GM18907 (cell line): ENCODE measurements at regions not wholly inside any gene's neighbourhood (a gene's known extent, or its start where the extent isn't known, plus 50 kb on each side); places are given as distances from the start of the nearest gene placed in this dataset.
A peak's percentile ranks its signal among the peaks of the same experiment; 100 is the strongest.
"Not testable (repeated sequence)": the region's sequence is repeated elsewhere in the genome, so short reads cannot be mapped to it uniquely, and the experiment has no call there.

Experiments
- ATAC-seq: cut with Tn5 transposase; IDR thresholded peaks from one replicate; pipeline ENCODE4 v1.9.1; 2021; ENCODE audit warnings: mild to moderate bottlenecking, moderate library complexity; ENCODE audit not compliant: unreplicated experiment

DNA sequence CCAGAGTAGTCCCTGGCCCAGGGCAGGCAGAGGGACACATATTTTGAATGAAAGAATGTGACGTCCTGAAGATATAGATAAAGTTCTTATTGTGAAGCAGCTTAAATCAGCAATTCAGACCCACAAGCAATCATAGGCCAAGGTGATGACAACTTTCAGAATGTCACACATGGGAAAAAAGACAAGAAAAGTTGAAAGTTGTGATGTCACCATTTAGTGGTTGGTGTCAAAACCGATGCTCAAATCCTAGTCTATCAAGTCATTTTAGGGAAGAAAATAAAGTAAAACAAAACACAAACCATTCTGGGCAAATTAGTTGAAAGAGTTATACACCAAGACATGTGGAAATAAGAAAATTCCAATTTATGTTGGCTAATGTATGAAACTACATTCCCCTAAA, 710.8 kb downstream of the DOK5 start:
- ATAC-seq, result no peak

DNA sequence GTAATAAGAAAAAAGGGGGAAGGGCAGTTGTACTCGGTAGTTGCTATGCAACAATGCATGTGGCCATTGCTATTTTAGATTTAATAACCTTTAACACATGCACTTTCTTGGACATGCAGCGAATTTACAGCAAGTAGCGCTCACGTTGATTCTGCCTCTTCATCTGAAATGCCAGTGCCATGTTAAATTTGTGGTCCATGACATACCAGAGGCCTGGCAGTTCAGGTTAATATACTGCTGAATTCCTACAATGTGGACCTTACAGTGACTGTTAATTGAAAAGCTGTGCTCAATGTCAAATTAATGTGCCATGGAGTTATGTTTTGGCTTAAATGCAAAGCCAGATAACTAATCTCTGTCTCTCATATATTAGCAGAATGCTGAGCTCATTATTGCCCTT, 699.7 kb downstream of the DOK5 start:
- no peak for ATAC-seq

DNA sequence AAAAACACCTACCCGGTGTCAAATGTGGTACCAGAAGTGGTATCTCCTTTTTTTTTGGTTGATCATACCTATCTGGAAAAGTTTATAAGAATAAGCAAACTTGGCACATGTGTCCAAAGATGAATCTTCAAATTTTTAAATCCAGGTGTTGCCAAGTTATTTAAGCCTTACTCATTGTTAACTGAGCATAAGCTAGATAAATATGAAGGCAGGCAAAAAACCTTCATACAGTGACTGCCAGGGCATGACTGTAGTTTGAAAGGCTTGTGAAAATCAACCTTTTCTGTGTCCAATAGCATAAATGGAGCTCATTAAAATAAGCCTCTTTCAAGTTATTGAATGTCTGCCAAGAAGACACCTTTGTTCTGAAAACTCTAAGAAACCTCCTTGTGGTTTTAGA, 699.2 kb downstream of the DOK5 start:
- no peak for ATAC-seq

DNA sequence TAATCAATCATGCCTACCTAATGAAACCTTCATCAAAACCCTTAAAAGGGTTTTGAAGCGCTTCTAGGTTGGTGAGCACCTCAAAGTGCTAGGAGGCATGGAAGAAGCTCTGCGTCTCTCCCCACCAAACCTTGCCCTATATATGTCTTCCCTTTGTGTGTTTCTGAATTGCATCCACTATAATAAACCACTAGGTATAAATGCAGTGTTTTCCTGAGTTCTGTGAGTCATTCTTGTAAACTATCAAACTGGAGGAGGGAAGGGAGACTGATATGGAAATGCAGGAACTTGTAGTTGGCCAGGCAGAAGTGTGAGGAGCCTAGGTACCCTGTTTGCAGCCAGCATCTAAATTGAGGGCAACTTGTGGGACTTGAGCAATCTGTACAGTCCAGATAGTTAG, 698.8 kb downstream of the DOK5 start:
- no peak for ATAC-seq

DNA sequence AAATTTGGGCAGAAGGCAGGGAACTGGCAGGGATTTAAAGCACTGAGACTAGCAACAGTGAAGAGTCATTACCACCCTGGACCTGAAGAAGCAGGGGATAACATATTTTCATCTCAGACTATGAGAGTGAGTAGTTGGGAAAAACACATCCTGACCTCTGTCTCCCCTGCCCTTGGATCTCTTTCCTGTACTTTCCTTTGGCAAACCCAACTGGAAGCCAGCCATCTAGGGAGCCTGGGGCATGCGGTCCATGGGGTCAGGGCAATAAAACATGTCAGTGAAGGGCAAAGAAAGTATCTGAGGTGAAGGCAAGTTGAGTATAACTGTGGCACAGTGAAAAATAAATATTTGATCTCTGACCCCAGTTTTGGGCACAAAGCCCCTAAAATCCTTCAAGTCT, 698.2 kb downstream of the DOK5 start:
- ATAC-seq, result no peak

DNA sequence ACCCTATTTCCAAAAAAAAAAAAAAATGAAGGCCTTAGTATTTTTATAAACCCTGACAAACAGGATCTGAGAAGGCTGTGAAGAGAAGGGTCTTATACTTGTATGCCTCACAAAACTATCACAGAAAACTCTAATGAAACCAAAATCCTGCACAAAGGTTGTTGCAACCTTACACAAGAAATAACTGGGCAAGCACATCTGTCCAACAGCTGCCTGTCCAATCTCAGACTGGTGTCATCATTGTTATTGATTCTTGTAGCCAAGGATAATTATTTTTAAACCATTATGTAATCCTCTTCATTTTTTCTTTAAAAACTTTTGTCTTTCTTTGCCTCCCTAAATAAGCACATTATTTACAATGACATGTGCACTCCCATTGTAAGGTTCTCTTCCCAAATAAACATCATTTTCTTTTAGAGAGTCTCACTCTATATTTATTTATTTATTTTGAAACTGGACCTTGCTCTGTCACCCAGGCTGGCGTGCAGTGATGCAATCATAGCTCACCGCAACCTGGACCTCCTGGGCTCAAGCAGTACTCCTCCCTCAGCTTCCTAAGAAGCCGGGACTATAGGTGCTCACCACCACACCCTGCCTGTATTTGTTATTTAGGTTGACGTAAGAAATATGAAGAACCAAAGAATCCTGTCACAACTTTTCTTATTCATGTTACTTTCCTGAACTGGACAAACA, 697.1 kb downstream of the DOK5 start:
- ATAC-seq, result no peak

DNA sequence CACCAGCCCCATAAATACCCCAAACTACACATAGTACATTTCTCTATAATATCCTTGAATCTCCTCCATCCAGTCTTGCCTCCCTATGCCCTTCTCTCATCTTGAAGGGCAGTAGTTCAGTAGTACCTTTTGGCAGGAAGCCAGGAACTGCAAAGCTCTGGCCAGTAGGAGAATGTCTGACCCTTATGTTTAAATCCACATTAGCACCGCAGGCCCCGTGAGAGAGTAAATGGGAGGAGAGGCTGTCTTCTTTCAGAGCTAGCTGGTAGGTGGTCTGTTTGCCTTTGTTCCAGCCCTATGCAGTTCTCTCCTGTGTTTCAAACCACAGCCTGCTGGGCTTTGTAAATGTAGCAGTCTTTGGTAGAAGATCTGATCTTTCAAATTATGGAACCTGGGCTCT, 690.7 kb downstream of the DOK5 start:
- no peak for ATAC-seq

DNA sequence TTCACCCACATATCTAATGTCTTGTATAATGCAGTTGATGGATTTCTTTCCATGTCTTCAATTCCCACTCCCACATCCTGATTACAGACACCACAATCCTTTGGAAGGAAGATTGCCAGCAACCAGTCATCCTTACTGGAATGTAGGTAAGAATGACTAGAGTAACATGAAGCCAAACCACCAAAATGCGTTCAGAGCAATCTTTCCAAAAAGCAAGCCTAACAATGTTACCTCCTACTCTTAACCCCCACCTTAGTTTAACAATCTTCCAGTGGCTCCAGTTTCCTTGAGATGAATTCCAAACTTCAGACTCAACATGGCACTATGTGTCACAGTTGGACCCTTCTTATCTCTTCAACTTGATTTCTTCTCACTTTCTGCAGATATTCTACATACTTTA, 685.6 kb downstream of the DOK5 start:
- ATAC-seq, result no peak

DNA sequence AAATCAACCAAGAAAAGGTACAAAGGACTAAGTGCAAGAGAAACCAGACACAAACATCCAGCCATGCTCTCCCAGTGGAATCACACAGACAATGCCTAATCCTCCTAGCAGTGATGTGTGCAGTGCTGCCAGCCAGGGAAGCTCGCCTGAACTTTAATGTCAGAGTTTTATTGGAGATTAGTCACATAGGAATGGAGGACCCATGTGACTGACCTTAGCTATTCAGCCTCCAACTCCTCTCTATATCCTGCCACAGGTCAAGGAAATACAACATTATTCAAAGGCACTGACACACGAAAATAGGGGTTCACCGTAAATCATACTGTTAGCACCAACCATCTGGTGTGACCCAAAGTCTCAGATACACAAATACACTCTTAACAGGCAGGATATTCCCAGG, 684.6 kb downstream of the DOK5 start:
- ATAC-seq, result no peak

DNA sequence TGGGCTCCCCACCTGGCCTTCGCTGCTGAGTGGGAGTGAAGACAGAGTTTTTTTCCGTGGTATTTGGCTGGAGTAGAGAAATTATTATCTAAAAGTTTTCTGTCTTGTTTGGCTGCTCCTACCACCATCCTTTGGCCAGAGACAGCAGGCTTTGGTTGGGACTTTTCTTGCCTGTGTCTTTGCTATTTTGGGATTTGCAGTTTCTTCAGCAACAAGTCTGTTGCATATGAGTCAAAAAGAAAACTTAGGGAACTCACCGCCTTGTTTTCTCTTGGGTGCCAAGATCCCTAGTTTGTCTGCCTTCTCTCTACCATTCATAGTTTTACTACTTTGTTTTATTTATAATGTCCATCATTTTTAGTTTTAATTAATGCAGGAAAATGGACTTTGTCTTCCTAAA, 683.8 kb downstream of the DOK5 start:
- ATAC-seq, result no peak

DNA sequence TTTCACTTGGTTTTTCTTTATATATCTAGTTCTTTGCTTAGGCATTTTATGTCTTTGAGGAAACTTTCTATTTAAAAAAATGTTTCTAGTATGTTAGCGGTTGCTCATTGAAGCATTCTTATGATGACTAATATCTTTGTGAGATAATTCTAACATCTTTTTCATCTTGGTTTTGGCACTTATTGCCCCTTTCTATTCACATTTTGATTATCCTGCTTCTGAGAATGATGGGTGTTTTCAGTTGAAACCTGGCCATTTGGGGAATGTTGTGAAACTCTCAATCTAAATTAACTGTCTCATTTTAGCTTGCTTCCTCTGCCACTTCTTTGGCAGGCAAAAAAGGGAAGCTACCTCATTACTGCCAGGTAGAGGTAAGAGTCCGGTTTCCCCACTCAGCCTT, 683.1 kb downstream of the DOK5 start:
- ATAC-seq, result no peak

DNA sequence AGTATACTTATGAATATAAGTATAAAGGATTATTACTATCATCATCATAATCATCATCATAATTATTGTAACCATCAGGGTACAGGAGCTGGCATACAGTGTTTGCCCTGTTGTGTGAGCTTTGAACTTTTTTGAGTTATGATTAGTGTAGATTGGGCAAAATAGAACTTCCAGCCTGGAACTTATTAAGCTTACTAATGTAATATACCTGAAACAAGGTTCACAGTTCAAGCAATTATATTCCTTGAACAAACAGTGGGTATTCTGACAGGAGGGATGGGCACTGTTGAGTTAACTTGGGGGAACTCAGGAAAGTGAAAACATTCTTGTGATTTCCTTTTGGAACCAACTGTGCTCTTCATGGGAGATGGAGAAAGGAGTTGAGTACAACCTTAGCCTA, 680.0 kb downstream of the DOK5 start:
- no peak for ATAC-seq

DNA sequence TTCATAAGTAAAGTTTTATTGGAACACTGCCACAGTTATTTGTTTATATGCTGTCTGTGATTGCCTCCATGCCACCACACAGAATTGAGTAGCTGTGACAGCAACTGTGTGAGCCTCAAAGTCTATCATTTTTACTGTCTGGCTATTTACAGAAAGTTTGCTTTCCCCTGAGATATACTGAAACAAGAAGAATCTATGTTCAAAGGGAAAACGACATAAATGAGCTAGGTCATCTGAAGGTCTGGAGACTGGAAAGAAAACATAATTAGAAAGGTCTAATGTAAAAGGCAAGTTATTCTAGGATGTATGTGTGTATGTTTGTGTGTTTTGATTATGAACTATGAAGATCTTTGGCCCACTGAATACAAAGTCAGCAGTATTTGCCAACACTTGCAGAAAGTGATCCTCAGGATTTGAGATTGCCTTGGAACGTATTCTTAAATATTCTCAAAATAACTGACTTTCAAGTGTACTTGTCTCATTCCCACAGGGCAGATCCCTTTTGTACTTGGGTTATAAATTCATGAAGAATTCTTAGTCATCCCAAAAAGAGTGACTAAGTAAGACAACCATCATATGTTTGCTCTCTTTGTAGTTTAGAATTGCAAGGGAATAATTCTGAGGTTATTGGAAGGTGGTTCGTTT, 677.7 kb downstream of the DOK5 start:
- no peak for ATAC-seq

DNA sequence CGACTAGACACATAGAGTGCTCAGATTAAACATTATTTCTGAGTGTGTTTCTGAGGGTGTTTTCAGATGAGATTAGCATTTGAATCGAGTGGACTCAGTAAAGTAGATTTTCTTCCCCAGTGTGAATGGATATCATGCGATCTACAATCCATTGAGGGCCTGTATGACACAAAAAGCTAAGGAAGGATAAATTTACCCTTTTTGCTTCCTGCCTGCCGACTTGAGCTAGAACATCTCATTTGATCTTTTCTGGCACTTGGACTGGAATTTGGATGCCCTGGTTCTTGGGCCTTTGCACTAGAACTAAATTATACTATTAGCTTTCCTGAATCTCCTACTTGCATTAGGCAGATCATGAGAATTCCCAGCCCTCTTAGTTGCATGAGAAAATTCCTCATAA, 675.8 kb downstream of the DOK5 start:
- ATAC-seq, result no peak

DNA sequence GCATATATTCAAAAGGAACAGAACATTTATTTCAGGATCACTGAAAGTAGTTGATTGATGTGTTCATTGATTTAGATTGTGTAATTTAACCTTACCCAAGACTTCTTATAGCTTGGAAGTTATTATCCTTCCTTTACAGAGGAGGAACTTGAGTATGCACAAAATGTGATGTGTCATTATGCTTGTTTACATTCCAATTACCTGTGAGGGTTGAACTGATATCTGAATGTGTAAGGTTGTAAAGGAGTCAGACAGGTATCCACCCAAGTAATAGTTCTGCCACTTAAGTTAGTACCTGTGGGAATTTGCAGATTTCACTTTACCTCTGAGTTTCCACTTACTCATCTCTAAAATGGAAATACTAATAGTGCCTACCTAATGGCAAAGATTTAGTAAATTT, 668.2 kb downstream of the DOK5 start:
- no peak for ATAC-seq

DNA sequence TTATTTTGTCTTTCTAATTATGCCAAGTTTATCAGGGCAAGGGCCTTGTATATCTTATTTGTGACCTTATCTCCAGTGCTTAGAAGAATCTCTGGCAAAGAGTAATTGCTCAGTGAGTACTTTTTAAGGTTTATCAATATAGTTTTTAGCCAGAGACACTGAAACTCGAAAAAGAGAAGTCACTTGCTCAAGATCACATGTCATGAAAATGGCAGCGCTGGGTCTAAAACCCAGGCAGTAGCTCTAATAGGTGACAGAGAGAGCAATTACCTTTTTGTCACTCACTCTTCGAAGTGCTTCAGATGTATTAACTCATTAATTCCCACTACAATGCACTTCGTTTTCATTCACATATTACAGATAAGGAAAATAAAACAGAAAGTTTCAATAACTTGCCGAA, 667.5 kb downstream of the DOK5 start:
- no peak for ATAC-seq

DNA sequence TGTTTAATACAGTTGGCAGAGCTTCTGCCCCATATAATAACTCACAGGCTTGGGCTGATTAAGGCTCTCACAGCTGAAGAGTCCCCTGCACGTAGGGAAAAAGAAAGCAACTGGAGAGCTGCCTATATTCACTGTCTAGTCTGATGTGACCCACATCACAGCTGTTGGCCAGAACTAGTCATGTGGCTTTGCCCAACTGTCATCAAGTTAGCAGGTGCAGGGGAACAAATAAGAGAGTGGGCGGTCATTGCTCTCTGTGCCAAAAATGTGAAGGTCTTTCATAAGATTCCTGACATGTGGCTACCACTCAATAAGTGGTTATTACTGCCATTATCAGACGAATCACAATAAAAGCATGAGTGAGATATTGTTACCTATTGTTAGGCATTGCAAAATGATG, 665.2 kb downstream of the DOK5 start:
- no peak for ATAC-seq

DNA sequence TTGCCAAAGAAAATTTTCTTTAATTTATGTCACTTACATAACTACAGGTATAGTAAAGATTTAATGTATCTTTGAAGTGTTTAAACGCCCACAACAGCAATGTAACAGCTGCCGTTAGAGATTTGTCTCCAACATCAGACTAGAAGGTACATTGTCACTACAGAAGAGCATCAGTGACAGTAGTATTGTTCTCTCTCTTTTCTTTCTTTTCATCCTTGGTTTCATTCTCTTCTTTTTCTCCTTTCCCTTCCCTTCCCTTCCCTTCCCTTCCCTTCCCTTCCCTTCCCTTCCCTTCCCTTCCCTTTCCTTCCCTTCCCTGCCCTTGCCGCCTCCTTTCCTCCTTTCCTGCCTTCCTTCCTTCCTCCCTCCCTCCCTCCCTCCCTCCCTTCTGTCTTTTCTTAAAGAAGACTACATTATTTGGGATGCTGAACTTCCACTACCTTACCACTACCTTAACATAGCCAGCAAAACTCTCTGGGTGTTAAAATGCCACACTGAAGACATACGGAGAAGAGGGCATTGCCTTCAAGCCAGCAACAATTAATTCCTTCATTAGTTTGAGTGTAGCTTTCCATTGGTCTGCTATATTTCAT, 663.9 kb downstream of the DOK5 start:
- no peak for ATAC-seq

DNA sequence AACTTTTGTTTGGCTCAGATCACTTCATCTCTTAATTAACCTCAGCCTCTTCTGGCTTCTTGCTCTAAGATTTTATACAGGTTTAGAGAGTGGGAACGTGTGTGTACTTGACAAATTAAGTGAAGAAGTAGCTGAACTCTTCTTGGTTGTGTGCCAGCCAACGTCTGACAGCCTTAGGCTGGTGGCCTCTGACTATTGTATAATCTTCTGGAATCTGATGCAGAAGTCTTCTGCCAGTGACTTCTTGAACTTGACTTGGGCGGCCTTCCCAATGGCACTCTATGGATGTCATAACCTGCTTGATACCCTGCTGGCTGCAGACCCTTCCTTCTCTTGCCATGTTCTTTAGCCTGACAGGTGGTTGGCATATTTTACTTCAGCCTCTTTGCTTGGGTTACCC, 660.5 kb downstream of the DOK5 start:
- no peak for ATAC-seq

DNA sequence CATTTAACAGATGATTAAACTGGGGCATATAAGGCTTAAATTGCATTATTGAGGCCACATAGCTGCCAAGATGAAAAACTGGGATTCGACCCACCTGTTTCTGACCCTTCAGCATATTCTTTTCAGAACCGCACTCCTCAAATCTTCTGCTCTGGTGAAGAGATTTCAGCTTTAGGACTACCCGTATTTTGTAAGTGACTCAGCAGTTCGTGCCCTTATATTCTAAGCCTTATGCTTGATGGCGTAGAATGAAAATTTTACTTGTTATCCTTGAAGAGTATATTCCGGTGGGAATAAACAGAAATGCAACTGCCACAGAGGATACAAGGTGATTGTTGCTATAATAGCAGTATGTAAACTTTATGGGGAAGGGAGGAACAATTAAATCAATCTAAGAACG, 657.1 kb downstream of the DOK5 start:
- ATAC-seq, result no peak

DNA sequence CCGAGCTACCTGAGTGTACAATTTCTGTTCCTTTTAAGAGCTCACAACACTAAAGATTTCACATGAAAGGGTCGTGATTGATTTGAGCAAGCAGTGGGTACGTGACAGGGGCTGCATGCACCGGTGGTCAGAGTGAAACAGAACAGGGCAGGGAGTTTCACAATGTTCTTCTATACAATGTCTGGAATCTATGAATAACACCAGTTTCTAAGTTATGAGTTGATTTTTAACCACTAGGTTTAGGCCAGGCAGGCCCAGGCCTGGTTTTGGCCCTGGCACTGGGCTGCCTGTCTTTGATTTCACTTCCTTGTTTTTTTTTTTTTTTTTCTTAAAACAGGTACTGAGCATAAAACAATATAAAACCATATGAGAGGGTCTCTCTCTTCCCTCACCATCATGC, 642.2 kb downstream of the DOK5 start:
- not testable (repeated sequence) for ATAC-seq

DNA sequence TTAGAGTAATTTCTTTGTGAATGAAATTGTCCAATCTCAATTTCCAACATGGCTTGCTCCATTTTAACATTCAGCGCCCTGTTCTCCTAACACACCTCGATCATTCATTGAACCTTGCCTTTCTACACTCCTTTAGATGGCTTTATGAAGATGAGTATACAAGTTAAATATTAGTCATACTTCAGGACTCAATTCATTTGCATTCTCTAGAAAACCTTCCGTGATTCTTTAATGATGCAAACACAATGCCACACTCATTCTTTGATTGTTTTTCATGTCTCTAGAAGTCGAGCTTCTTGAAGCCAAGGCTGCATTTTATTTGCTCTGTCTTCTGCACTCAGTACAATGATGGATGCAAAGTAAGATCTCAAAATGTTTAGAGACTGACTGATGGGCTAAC, 641.2 kb downstream of the DOK5 start:
- ATAC-seq, result peak; percentile 41

DNA sequence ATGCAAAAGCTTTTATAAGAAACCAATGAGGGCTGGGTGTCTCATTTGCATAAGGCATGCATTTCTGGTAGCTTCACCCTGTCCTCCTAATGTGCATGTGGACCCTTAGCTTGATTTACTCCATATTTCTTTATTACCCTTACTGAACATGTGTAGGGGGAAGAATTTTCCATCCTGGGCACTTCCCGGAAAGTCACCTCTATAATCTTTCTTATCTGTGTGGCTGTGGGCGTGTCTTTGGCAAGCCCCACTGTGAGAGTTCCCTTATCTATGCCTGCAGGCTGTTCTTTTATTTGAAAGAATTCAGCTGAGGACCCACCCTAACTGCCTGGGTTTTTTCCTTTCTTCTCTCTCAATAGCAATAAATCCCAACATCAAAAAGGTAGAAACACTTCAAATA, 627.8 kb downstream of the DOK5 start:
- ATAC-seq, result no peak
